OCI-LY3 (cell line): ENCODE measurements at regions not wholly inside any gene's neighbourhood (a gene's known extent, or its start where the extent isn't known, plus 50 kb on each side); places are given as distances from the start of the nearest gene placed in this dataset.

Experiments used
- H2AFZ ChIP-seq: fragments of 200-600, 300-600 bp; shearing (Covaris generic); 2 replicates; pipeline ENCODE4 v1.6.0; 2014; ENCODE audit warnings: antibody characterized with exemption, low read depth, low read length
- H3K27ac ChIP-seq: fragments of 200-600, 300-600 bp; sonication (generic); 2 replicates; pipeline ENCODE4 v1.5.1; 2014; ENCODE audit warnings: mild to moderate bottlenecking, low read length, moderate library complexity, mixed read lengths
- H3K27me3 ChIP-seq: fragments of 200-600, 300-600 bp; sonication (generic); 2 replicates; pipeline ENCODE4 v1.6.1; 2014; ENCODE audit warnings: low read depth, low read length, mixed read lengths
- H3K36me3 ChIP-seq: fragments of 200-600, 300-600 bp; sonication (generic); replicated peaks from 2 replicates; pipeline ENCODE3; 2014; ENCODE audit warnings: low read depth, low read length, mixed read lengths
- H3K4me1 ChIP-seq: fragments of 300-600, 200-600 bp; sonication (generic); 2 replicates; pipeline ENCODE4 v1.6.1; 2014; ENCODE audit warnings: low read length, mixed read lengths
- H3K4me2 ChIP-seq: fragments of 200-600, 300-600 bp; sonication (generic); 2 replicates; pipeline ENCODE4 v1.6.1; 2014; ENCODE audit warnings: low read length, mixed read lengths
- H3K4me3 ChIP-seq: fragments of 300-600, 200-600 bp; sonication (generic); 2 replicates; pipeline ENCODE4 v1.5.1; 2014; ENCODE audit warnings: antibody characterized with exemption, mild to moderate bottlenecking, low read length, moderate library complexity
- H3K79me2 ChIP-seq: fragments of 300-600, 200-600 bp; shearing (Covaris generic); 2 replicates; pipeline ENCODE4 v1.6.1; 2014; ENCODE audit warnings: mild to moderate bottlenecking, low read length, mixed read lengths
- H3K9ac ChIP-seq: fragments of 300-600, 200-600 bp; shearing (Covaris generic); 2 replicates; pipeline ENCODE4 v1.6.0; 2014; ENCODE audit warnings: mild to moderate bottlenecking, low read length, moderate library complexity
- H3K9me3 ChIP-seq: fragments of 200-600, 300-600 bp; shearing (Covaris generic); 2 replicates; pipeline ENCODE4 v1.6.1; 2014; ENCODE audit warnings: low read length, mixed read lengths; ENCODE audit not compliant: insufficient read depth
- H4K20me1 ChIP-seq: fragments of 200-600, 300-600 bp; sonication (generic); 2 replicates; pipeline ENCODE4 v1.6.1; 2016; ENCODE audit warnings: low read length, mixed read lengths; ENCODE audit not compliant: insufficient read depth
- EZH2phosphoT487 ChIP-seq: fragments of 200-600 bp; shearing (Covaris generic); IDR thresholded peaks from 2 replicates; pipeline ENCODE4 v1.6.1; 2018; ENCODE audit warnings: antibody characterized with exemption, mixed run types, low read depth
- TF ChIP-seq, protein P1 (sequence below): fragments of 200-600, 300-600 bp; sonication (generic); IDR thresholded peaks from 2 replicates; pipeline ENCODE4 v1.5.1; 2014; ENCODE audit warnings: antibody characterized with exemption, low read length, low read depth

GRCh38 chr20:7010527-7010926, 243.0 kb downstream of the BMP2 start:
- Histone ChIP-seq H3K27me3 (no peaks in the 10 kb centered on the region), H3K27ac (no peak overlapping the region), H3K4me1 (no peaks in the 10 kb centered on the region), H3K4me2 (no peak overlapping the region), H3K9me3 (no peaks in the 10 kb centered on the region), H3K79me2 (no peaks in the 10 kb centered on the region), H3K4me3 (no peak overlapping the region), H2AFZ (no peak overlapping the region), H4K20me1 (no peaks in the 10 kb centered on the region), H3K36me3 (no peaks in the 10 kb centered on the region), H3K9ac (no peak overlapping the region)
- TF ChIP-seq, protein P1, sequence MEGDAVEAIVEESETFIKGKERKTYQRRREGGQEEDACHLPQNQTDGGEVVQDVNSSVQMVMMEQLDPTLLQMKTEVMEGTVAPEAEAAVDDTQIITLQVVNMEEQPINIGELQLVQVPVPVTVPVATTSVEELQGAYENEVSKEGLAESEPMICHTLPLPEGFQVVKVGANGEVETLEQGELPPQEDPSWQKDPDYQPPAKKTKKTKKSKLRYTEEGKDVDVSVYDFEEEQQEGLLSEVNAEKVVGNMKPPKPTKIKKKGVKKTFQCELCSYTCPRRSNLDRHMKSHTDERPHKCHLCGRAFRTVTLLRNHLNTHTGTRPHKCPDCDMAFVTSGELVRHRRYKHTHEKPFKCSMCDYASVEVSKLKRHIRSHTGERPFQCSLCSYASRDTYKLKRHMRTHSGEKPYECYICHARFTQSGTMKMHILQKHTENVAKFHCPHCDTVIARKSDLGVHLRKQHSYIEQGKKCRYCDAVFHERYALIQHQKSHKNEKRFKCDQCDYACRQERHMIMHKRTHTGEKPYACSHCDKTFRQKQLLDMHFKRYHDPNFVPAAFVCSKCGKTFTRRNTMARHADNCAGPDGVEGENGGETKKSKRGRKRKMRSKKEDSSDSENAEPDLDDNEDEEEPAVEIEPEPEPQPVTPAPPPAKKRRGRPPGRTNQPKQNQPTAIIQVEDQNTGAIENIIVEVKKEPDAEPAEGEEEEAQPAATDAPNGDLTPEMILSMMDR, result no peak
- no peak for TF ChIP-seq EZH2phosphoT487

DNA sequence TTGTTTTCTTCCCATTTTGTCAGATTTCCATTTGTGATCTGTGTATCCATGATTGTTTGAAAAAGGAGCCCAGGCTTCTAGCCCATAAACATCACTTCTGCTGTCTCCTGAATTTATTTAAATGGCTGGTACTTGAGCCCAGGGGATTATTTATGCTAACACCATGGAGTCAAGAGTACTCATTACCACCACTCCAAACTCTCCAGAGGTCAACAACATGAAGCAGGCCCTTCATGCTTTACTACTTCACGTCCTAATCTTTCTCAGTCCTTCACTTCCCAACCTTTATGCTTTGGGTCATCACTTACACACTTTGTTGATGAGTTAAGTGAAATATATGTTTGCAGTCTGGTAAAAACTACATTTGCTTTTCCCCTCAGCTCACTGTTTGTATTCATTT, 247.8 kb downstream of the BMP2 start:
- TF ChIP-seq, protein P1, result no peak
- TF ChIP-seq EZH2phosphoT487, result no peak
- no peak overlapping the region for H2AFZ ChIP-seq
- H3K9me3 ChIP-seq, result no peaks in the 10 kb centered on the region
- no peaks in the 10 kb centered on the region for H4K20me1 ChIP-seq
- no peak overlapping the region for H3K27ac ChIP-seq
- no peaks in the 10 kb centered on the region for H3K79me2 ChIP-seq
- no peak overlapping the region for H3K9ac ChIP-seq
- H3K4me3 ChIP-seq, result no peak overlapping the region
- no peaks in the 10 kb centered on the region for H3K4me1 ChIP-seq
- no peaks in the 10 kb centered on the region for H3K27me3 ChIP-seq
- H3K4me2 ChIP-seq, result no peak overlapping the region
- H3K36me3 ChIP-seq, result no peaks in the 10 kb centered on the region

DNA sequence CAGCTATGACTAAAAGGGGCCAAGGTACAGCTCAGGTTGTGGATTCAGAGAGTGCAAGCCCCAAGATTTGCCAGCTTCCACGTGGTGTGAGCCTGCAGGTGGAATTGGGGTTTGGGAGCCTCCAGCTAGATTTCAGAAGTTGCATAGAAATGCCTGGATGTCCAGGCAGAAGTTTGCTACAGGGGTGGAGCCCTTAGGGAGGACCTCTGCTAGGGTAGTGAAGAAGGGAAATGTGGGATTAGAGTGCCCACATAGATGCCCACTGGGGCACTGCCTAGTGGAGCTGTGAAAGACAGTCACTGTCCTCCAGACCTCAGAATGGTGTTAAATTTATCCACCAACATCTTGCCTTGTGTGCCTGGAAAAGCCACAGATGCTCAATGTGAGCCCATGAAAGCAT, 255.1 kb downstream of the BMP2 start:
- Histone ChIP-seq H3K4me2 (no peak overlapping the region), H3K79me2 (no peaks in the 10 kb centered on the region), H3K27me3 (no peaks in the 10 kb centered on the region), H2AFZ (no peak overlapping the region), H3K36me3 (no peaks in the 10 kb centered on the region), H3K4me3 (no peak overlapping the region), H3K27ac (no peak overlapping the region), H3K9ac (no peak overlapping the region), H4K20me1 (no peaks in the 10 kb centered on the region), H3K9me3 (no peaks in the 10 kb centered on the region), H3K4me1 (no peaks in the 10 kb centered on the region)
- TF ChIP-seq EZH2phosphoT487, result no peak
- TF ChIP-seq, protein P1, result no peak

DNA sequence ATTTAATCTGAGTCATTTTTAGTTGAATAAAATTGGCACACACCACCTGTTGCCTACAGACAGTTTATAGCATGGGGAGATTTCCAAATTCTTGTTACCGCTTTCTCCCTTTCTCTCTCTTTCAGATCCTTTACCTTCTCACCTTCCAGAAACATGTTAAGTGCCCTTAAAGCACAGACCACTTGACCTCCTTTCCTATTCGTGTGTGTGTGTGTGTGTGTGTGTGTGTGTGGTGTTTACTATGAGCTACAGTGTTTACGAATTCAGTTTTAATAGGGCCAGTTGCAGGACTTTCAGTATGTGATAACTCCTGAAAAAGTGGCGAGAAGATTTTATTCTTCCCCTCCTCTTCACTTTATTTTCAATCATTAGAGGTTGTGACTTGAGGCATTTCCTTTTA, 258.1 kb downstream of the BMP2 start:
- no peaks in the 10 kb centered on the region for H3K27me3 ChIP-seq
- no peak overlapping the region for H3K4me2 ChIP-seq
- no peak overlapping the region for H3K27ac ChIP-seq
- no peaks in the 10 kb centered on the region for H3K4me1 ChIP-seq
- no peaks in the 10 kb centered on the region for H3K9me3 ChIP-seq
- H2AFZ ChIP-seq, result no peak overlapping the region
- H3K9ac ChIP-seq, result no peak overlapping the region
- no peak overlapping the region for H3K4me3 ChIP-seq
- no peaks in the 10 kb centered on the region for H4K20me1 ChIP-seq
- H3K79me2 ChIP-seq, result no peaks in the 10 kb centered on the region
- TF ChIP-seq, protein P1, result no peak
- no peak for TF ChIP-seq EZH2phosphoT487
- H3K36me3 ChIP-seq, result no peaks in the 10 kb centered on the region
